ENCODE measurements at regions not wholly inside any gene's neighbourhood (a gene's known extent, or its start where the extent isn't known, plus 50 kb on each side); places are given as distances from the start of the nearest gene placed in this dataset.

DNA sequence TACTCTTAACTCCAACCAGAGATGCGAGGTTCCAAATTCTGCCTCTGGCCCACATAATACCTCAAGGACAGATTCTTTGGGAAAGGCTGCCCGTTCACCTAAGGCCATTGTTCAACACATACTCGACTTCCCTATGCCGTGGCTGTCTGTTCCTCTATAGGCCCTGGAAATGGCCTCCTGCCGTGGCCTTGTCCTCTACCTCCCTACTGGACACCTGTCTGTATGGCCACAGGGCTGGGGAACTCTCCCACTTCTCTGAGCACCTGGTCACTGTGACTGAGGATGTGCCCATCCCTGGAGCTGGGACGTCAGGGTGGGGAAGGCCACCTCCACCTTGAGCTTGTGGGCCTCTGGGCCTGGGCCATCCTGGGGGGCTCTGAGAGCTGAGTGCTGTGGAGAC, 340.5 kb upstream of the B3GAT1 start:
- Histone ChIP-seq H3K36me3 (ENCODE audit: control insufficient read depth, insufficient read depth, low read length) (no peaks in the 10 kb centered on the region), H3K4me3 (replicated peaks; ENCODE audit: low read depth, low read length) (no peak overlapping the region), H3K27me3 (replicated peaks; ENCODE audit: control insufficient read depth, insufficient read depth, low read length) (no peaks in the 10 kb centered on the region; the same call in 1 of the 2 replicates)
- TF ChIP-seq, protein P1, sequence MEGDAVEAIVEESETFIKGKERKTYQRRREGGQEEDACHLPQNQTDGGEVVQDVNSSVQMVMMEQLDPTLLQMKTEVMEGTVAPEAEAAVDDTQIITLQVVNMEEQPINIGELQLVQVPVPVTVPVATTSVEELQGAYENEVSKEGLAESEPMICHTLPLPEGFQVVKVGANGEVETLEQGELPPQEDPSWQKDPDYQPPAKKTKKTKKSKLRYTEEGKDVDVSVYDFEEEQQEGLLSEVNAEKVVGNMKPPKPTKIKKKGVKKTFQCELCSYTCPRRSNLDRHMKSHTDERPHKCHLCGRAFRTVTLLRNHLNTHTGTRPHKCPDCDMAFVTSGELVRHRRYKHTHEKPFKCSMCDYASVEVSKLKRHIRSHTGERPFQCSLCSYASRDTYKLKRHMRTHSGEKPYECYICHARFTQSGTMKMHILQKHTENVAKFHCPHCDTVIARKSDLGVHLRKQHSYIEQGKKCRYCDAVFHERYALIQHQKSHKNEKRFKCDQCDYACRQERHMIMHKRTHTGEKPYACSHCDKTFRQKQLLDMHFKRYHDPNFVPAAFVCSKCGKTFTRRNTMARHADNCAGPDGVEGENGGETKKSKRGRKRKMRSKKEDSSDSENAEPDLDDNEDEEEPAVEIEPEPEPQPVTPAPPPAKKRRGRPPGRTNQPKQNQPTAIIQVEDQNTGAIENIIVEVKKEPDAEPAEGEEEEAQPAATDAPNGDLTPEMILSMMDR (IDR thresholded peaks at IDR 0.05; ENCODE audit: insufficient read depth, low read length, poor library complexity, severe bottlenecking): no peak
- no peak for DNase-seq (ENCODE audit: extremely low read depth, insufficient read length)

DNA sequence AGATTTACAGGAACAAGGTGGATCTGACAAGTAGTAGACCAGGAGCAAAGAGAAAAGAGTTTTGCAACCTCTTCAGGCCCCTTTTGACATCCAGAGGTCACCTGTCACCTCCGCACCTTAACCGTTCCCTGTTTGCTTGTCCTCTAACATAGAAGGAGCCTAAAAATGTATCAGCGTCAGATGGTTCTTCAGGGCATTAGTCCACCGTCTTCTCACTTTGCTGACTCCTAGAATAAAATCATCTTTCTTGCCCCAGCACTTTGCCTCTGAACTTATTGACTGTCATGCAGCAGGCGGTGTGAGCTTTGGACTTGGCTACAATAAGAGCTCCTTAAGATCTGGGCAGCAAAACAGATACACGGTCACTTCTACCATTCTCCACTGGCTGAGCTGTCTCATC, 339.7 kb upstream of the B3GAT1 start:
- TF ChIP-seq, protein P1 (IDR thresholded peaks at IDR 0.05; ENCODE audit: insufficient read depth, low read length, poor library complexity, severe bottlenecking): no peak
- no peak for DNase-seq (ENCODE audit: extremely low read depth, insufficient read length)
- Histone ChIP-seq H3K27me3 (replicated peaks; ENCODE audit: control insufficient read depth, insufficient read depth, low read length) (no peaks in the 10 kb centered on the region; the same call in 1 of the 2 replicates), H3K4me3 (replicated peaks; ENCODE audit: low read depth, low read length) (no peak overlapping the region), H3K36me3 (ENCODE audit: control insufficient read depth, insufficient read depth, low read length) (no peaks in the 10 kb centered on the region)

DNA sequence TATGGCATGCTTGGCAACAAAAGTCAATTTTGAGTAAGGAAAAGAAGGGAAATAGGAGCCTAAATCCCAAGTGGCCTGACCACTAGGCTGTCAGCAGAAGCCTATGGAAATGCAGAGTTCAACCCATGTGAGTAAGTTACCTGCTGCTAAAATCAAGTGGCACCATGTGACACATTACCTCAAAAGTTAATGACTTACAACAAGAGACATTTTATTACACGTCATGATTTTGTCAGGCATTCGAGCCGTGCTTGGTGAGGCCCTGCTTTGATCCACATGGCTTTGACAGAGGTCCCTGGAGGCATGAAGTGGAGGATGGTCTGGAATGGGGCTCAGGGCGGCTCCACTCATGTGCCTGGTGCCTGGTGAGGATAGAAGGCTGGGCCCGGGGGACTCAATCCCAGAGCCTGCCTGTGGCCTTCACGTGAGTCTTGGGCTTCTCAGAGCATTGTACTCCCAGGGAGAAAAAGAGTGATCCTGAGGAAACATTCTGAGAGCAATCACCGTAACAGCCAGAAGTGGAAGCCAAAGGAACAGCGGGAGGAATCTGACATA, 339.1 kb upstream of the B3GAT1 start:
- Histone ChIP-seq H3K27me3 (replicated peaks; ENCODE audit: control insufficient read depth, insufficient read depth, low read length) (no peaks in the 10 kb centered on the region; the same call in 1 of the 2 replicates), H3K4me3 (replicated peaks; ENCODE audit: low read depth, low read length) (no peak overlapping the region), H3K36me3 (ENCODE audit: control insufficient read depth, insufficient read depth, low read length) (no peaks in the 10 kb centered on the region)
- TF ChIP-seq, protein P1 (IDR thresholded peaks at IDR 0.05; ENCODE audit: insufficient read depth, low read length, poor library complexity, severe bottlenecking): no peak
- no peak for DNase-seq (ENCODE audit: extremely low read depth, insufficient read length)

DNA sequence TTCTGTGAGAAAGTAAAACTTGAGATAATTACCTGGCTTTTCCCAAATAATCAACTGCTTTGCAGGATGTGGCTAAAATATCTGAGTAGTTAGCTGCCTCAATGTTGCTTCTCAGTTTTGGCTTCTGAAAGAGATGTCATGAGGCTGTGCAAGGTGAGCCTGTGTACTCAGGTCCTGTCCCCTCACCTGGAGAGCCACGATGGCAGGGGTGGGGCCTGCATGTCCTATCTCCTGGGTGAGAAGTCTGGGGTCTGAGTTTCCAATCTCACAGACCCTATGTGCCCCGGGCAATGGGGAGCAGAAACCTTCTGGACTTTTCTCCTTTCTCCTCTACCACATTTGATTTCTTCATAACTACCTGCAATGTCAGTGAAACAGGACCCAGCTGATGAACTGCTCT, 338.6 kb upstream of the B3GAT1 start:
- Histone ChIP-seq H3K27me3 (replicated peaks; ENCODE audit: control insufficient read depth, insufficient read depth, low read length) (no peaks in the 10 kb centered on the region; the same call in 1 of the 2 replicates), H3K4me3 (replicated peaks; ENCODE audit: low read depth, low read length) (no peak overlapping the region), H3K36me3 (ENCODE audit: control insufficient read depth, insufficient read depth, low read length) (no peaks in the 10 kb centered on the region)
- no peak for DNase-seq (ENCODE audit: extremely low read depth, insufficient read length)
- TF ChIP-seq, protein P1 (IDR thresholded peaks at IDR 0.05; ENCODE audit: insufficient read depth, low read length, poor library complexity, severe bottlenecking): no peak

DNA sequence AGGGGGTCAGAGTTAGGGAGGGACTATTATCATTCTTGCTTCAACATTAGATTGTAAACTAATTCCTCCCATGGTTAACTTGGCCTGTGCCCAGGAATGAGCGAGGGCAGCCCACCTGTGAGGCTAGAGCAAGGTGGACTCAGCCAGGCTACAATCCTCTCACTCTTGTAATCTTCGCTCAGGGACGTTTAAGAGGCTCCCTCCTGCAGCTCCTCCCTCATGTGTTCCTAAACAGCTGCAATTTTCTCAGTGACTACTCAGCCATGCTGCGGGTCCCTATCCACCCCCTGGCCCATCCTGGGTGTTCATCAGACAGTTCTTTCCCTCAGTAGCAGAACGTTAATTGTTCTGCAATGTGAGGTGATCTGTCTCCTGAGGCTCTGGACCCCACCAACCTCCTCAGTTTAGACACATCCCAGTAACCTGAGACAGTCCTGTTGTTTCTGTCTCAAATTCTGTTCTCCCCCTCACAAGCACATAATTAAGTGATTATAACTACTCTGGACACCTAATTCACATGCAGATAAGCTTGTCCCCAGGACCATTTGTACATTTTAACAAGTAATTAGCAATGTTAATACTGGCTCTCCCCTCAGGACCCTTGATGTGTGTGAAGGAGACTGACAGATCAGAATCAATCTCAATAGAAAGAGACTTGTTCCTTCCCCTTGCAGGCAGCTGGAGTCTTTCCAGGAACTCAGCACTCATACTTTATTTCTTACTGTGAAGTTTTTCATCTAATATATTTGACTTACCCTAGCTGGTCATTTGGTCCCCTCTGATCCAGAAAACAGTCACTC, 337.2 kb upstream of the B3GAT1 start:
- Histone ChIP-seq H3K4me3 (replicated peaks; ENCODE audit: low read depth, low read length) (no peak overlapping the region), H3K27me3 (replicated peaks; ENCODE audit: control insufficient read depth, insufficient read depth, low read length) (no peaks in the 10 kb centered on the region; the same call in 1 of the 2 replicates), H3K36me3 (ENCODE audit: control insufficient read depth, insufficient read depth, low read length) (no peaks in the 10 kb centered on the region)
- DNase-seq (ENCODE audit: extremely low read depth, insufficient read length): no peak
- TF ChIP-seq, protein P1 (IDR thresholded peaks at IDR 0.05; ENCODE audit: insufficient read depth, low read length, poor library complexity, severe bottlenecking): no peak
